NOMO-1 treated with DMSO at 0.1 percent for 48 hours (cell line): ENCODE measurements at regions not wholly inside any gene's neighbourhood (a gene's known extent, or its start where the extent isn't known, plus 50 kb on each side); places are given as distances from the start of the nearest gene placed in this dataset.

Experiments
- DNase-seq: peaks from one replicate; lab custom pipeline; 2025; ENCODE audit not compliant: unreplicated experiment; lab: John Stamatoyannopoulos, UW

DNA sequence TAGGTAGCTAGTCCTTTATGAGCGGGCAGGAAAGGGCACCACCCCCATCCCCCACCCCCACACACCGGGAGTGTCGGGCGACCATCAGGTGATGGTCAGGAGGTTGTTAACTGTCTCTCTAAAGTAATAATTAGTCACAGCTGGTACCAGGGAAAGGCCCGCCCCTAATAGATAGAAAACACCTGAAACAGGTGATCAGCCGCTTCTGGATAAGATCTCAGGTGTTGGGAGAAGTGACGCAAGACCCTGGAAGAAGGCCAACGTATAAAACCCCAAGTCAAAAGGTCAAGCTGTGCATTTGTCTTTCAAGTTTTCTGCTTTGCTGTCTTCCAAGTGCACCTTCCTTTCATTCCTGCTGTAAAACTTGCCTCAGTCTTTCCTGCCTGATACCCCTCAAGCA, 59.6 kb upstream of the LINC00305 start:
- no peak for DNase-seq

DNA sequence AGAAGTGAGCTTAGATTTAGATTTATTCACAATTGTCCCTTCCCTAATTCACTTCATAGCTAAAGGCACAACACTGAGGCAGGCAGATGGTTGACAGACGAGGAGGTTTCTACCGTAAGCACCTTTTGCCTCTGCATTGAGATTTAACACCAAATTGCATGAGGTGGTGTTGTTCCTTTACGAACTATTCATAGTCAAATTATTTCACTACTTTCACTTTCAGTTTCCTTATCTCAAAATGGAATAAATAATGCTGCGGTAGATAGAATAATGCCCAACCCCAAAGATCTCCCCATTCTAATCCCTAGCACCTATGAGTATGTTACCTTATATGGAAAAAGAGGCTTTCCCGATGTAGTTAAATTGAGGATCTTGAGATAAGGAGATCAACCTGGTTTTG, 58.9 kb upstream of the LINC00305 start:
- no peak for DNase-seq

DNA sequence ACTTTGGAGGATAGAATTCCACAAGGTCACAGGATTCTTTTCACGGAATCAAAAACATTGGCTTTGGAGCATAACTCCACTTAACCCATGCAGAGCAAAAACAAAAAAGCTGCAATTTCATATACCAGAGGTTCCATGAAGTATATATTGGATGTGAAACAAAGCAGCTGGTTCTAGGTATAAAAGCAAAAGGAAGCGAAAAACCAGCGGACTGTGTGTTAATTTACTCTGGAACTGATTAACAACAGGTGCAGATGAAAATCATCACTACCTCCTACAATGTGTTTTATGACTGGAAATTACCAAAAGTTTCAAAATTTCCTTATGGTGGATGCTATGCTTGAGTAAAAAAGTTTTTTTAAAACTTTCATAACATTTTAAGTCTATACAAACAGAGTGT, 54.4 kb upstream of the LINC00305 start:
- no peak for DNase-seq

DNA sequence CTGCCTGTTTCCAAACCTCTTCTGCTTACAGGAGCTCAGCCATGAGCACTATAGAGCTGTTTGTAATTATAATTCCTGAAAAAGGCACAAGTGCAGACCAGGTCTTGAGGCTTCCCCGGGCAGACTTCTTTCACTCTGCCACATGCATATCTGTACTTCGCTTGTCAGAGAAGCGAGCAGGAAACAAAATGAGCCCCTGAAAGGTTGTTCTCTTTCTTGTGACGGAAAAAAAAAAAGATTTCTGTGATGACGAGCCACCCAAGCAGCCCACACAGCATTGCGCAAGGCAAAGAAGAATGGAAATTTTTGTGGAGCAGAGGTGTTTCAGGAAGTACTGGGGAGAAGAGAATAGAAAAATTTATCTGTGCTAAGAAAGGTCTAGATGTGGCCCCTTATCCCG, 54.0 kb upstream of the LINC00305 start:
- DNase-seq, result no peak

DNA sequence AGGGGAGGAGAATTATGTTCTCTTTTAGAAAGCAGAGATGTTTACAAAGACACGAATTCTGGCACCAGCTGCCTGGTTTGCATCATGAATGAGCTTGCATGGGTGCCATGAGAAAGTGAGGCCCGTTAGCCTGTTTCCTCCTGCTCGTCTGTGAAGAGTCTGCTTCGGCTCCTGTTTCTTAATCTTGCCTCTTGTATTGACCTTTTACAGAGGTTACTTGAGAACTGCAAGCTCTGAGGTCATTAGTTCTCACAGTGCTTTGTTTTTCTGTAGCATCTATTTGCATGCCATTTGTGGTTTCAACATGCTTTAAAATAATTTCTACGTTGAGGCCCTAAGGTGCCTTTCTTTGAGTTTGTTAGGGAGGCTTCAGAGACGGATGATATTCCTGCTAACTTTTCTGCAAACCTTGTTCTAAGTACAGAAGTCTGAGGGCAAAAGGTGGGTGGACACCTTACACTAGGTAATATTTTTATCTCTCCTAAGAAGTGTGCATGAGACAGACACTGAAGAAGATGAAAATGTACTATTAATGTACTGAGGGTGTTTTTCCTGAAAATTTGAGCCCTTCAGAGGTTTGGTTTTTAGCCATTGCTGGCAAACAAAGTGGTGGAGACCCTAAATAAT, 53.4 kb upstream of the LINC00305 start:
- DNase-seq, result no peak

DNA sequence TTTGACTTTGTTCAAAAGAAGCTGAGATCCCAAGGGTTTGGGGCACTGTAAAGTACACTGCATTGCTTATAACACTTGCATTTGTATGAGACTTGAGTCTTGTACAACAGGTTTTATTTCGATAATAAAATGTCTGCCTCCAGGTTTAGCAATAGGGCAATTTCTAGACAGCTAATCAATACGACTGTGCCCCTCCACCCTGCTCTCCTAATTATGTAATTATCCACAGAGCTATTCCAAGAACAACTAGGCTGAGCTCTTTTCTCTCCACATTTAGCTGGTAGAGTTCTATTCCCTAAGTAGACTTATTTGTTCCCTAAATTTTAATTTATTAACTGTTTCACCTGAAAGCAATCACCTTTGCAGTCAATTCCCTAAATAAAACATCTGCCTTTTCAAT, 52.9 kb upstream of the LINC00305 start:
- DNase-seq, result no peak

DNA sequence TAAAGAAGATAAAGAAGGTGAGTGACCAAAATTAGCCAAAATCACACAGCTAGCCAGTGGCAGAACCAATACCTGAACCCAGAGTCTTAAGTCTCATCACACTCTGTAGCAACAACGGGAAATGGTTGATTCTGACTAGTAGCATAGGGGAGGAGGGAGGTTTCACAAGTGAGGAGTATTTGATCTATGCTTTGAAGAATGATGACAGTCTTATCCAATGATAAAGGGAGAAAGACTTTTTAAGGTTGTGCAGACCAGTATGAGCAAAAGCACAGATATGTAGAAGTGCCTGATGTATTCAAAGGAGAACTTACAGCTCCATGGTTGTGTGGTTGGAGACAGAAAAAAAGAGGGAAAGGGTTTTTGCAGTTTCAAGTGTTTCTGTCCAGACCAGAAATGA, 50.7 kb upstream of the LINC00305 start:
- no peak for DNase-seq
